ENCODE measurements at regions not wholly inside any gene's neighbourhood (a gene's known extent, or its start where the extent isn't known, plus 50 kb on each side); places are given as distances from the start of the nearest gene placed in this dataset.

- no peak for DNase-seq
Measured at GRCh38 chr11:133719532-133720235, 125.6 kb downstream of the SPATA19 start.

GRCh38 chr11:133718831-133719230, 126.5 kb downstream of the SPATA19 start:
- DNase-seq = no peak

GRCh38 chr11:133718238-133718637, 127.1 kb downstream of the SPATA19 start:
- no peak for DNase-seq

GRCh38 chr11:133716602-133717001, 128.7 kb downstream of the SPATA19 start:
- DNase-seq = no peak

- DNase-seq = no peak
Measured at GRCh38 chr11:133715602-133716001, 129.7 kb downstream of the SPATA19 start.

GRCh38 chr11:133714471-133715375, 130.6 kb downstream of the SPATA19 start:
- DNase-seq = no peak

- no peak for DNase-seq
Measured at GRCh38 chr11:133713844-133714243, 131.5 kb downstream of the SPATA19 start.

GRCh38 chr11:133713406-133713805, 131.9 kb downstream of the SPATA19 start:
- no peak for DNase-seq

- no peak for DNase-seq
Measured at GRCh38 chr11:133712051-133712560, 133.2 kb downstream of the SPATA19 start.

- DNase-seq = no peak
Measured at GRCh38 chr11:133711545-133711944, 133.8 kb downstream of the SPATA19 start.

- no peak for DNase-seq
Measured at GRCh38 chr11:133710681-133711240, 134.6 kb downstream of the SPATA19 start.

GRCh38 chr11:133710241-133710640, 135.1 kb downstream of the SPATA19 start:
- DNase-seq = no peak

GRCh38 chr11:133708547-133709051, 136.7 kb downstream of the SPATA19 start:
- DNase-seq = no peak

- no peak for DNase-seq
Measured at GRCh38 chr11:133706925-133707794, 138.2 kb downstream of the SPATA19 start.

GRCh38 chr11:133705873-133706272, 139.4 kb downstream of the SPATA19 start:
- DNase-seq = no peak

- no peak for DNase-seq
Measured at GRCh38 chr11:133705074-133705648, 140.2 kb downstream of the SPATA19 start.

- DNase-seq = no peak
Measured at GRCh38 chr11:133699071-133699470, 146.2 kb downstream of the SPATA19 start.

GRCh38 chr11:133698654-133699053, 146.7 kb downstream of the SPATA19 start:
- no peak for DNase-seq

- DNase-seq = no peak
Measured at GRCh38 chr11:133697603-133698180, 147.6 kb downstream of the SPATA19 start.

- DNase-seq = no peak
Measured at GRCh38 chr11:133697161-133697560, 148.2 kb downstream of the SPATA19 start.

- no peak for DNase-seq
Measured at GRCh38 chr11:133695387-133695786, 149.9 kb downstream of the SPATA19 start.

GRCh38 chr11:133694701-133695100, 150.6 kb downstream of the SPATA19 start:
- no peak for DNase-seq

Data from hematopoietic multipotent progenitor cell treated with erythropoietin and hydrocortisone succinate and interleukin-3 and kit ligand, for 4 days (in vitro differentiated cells).